ENCODE measurements at regions not wholly inside any gene's neighbourhood (a gene's known extent, or its start where the extent isn't known, plus 50 kb on each side); places are given as distances from the start of the nearest gene placed in this dataset.

GRCh38 chr5:61748121-61748520, 416.1 kb downstream of the ZSWIM6 start:
- TF ChIP-seq, protein P1, sequence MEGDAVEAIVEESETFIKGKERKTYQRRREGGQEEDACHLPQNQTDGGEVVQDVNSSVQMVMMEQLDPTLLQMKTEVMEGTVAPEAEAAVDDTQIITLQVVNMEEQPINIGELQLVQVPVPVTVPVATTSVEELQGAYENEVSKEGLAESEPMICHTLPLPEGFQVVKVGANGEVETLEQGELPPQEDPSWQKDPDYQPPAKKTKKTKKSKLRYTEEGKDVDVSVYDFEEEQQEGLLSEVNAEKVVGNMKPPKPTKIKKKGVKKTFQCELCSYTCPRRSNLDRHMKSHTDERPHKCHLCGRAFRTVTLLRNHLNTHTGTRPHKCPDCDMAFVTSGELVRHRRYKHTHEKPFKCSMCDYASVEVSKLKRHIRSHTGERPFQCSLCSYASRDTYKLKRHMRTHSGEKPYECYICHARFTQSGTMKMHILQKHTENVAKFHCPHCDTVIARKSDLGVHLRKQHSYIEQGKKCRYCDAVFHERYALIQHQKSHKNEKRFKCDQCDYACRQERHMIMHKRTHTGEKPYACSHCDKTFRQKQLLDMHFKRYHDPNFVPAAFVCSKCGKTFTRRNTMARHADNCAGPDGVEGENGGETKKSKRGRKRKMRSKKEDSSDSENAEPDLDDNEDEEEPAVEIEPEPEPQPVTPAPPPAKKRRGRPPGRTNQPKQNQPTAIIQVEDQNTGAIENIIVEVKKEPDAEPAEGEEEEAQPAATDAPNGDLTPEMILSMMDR (IDR thresholded peaks at IDR 0.05; ENCODE audit: low read depth, low read length), result no peak
- no peak overlapping the region for H3K4me3 ChIP-seq (ENCODE audit: low read depth, low read length)

- H3K4me3 ChIP-seq (ENCODE audit: low read depth, low read length), result no peak overlapping the region
- TF ChIP-seq, protein P1 (IDR thresholded peaks at IDR 0.05; ENCODE audit: low read depth, low read length), result no peak
These were observed 416.6 kb downstream of the ZSWIM6 start for GRCh38 chr5:61748651-61749050.

- TF ChIP-seq, protein P1 (IDR thresholded peaks at IDR 0.05; ENCODE audit: low read depth, low read length), result no peak
- H3K4me3 ChIP-seq (ENCODE audit: low read depth, low read length), result no peak overlapping the region
These were observed 420.5 kb downstream of the ZSWIM6 start for GRCh38 chr5:61752588-61752987.

GRCh38 chr5:61754792-61755191, 422.7 kb downstream of the ZSWIM6 start:
- no peak overlapping the region for H3K4me3 ChIP-seq (ENCODE audit: low read depth, low read length)
- TF ChIP-seq, protein P1 (IDR thresholded peaks at IDR 0.05; ENCODE audit: low read depth, low read length), result no peak

DNA sequence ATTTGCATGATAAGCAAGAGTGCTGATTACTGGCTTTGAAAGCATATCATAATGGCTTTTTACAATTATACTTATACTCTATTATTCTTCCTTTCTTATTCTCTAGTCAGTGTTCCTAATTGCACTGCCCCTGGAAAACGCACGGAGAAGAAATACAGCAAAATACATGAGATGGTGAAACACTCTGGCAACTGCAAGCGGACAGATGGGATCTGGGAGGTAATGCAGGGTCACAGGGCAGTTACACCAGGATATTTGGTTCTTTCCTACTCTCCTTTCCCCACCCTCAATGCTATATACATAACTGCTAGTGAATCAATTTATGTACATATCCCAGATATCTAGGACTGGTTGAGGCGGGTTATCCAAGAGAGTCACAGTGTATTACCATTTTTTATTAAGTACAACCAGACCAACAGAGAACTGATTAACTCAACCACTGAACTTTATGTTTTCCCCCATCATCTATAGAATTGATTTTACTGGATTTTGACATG, 423.7 kb downstream of the ZSWIM6 start:
- no peak overlapping the region for H3K4me3 ChIP-seq (ENCODE audit: low read depth, low read length)
- TF ChIP-seq, protein P1 (IDR thresholded peaks at IDR 0.05; ENCODE audit: low read depth, low read length), result no peak

DNA sequence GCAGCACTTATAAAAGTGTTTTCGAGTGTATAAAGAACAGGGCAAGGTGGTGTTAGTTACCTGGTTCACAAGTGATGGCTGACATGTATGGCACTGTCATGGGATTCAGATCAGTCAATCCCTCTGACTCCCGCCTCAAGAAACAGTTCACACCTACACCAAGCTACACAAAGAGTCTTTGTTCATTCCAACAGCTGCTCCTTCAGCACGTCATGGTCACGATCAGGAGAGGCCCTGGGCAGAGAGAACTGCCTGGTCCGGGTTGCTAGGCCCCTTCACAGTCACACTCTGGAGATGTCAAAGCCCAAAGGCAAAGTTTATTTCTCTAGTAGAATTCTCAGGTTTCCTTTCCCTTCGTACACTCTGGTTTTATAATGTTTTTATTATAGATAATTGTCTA, 426.7 kb downstream of the ZSWIM6 start:
- TF ChIP-seq, protein P1 (IDR thresholded peaks at IDR 0.05; ENCODE audit: low read depth, low read length), result no peak
- H3K4me3 ChIP-seq (ENCODE audit: low read depth, low read length), result no peak overlapping the region

- TF ChIP-seq, protein P1 (IDR thresholded peaks at IDR 0.05; ENCODE audit: low read depth, low read length), result no peak
- no peak overlapping the region for H3K4me3 ChIP-seq (ENCODE audit: low read depth, low read length)
These were observed 433.4 kb downstream of the ZSWIM6 start for GRCh38 chr5:61765471-61765870.

Data from WI38 (cell line).